Skeletal muscle satellite cell (primary cell): ENCODE measurements at regions not wholly inside any gene's neighbourhood (a gene's known extent, or its start where the extent isn't known, plus 50 kb on each side); places are given as distances from the start of the nearest gene placed in this dataset.
"Not testable (repeated sequence)": the region's sequence is repeated elsewhere in the genome, so short reads cannot be mapped to it uniquely, and the experiment has no call there.

Experiments used
- H3K27me3 ChIP-seq: 2 replicates; pipeline ENCODE4 v1.7.0; 2013; ENCODE audit warnings: low read length; ENCODE audit not compliant: control insufficient read depth, insufficient read depth
- H3K36me3 ChIP-seq: 2 replicates; pipeline ENCODE4 v1.7.0; 2013; ENCODE audit warnings: mild to moderate bottlenecking, control low read depth, low read length; ENCODE audit not compliant: insufficient read depth
- H3K4me1 ChIP-seq: 2 replicates; pipeline ENCODE4 v1.7.0; 2013; ENCODE audit warnings: low read length; ENCODE audit not compliant: control insufficient read depth, insufficient read depth
- H3K4me2 ChIP-seq: 2 replicates; pipeline ENCODE4 v1.7.0; 2013; ENCODE audit warnings: mild to moderate bottlenecking, low read length
- H3K4me3 ChIP-seq: 2 replicates; pipeline ENCODE4 v1.7.0; 2013; ENCODE audit warnings: low read length
- H3K9ac ChIP-seq: 2 replicates; pipeline ENCODE4 v1.7.0; 2013; ENCODE audit warnings: mild to moderate bottlenecking, low read depth, low read length, moderate library complexity
- H3K9me3 ChIP-seq: replicated peaks from 2 replicates; pipeline ENCODE4 v1.7.0; 2013; ENCODE audit warnings: mild to moderate bottlenecking, control low read depth, low read length

- H3K4me1 ChIP-seq: no peaks in the 10 kb centered on the region
- no peak overlapping the region for H3K4me2 ChIP-seq
- no peaks in the 10 kb centered on the region for H3K9me3 ChIP-seq
- no peaks in the 10 kb centered on the region for H3K36me3 ChIP-seq
- H3K4me3 ChIP-seq: no peak overlapping the region
- no peaks in the 10 kb centered on the region for H3K27me3 ChIP-seq
- H3K9ac ChIP-seq: no peak overlapping the region
Observed at GRCh38 chr2:35857498-35857897, 498.1 kb upstream of the CRIM1 start.

GRCh38 chr2:35831385-35831784 is 524.2 kb upstream of the CRIM1 start:
- Histone ChIP-seq H3K9ac (no peak overlapping the region), H3K4me1 (no peaks in the 10 kb centered on the region), H3K4me3 (no peak overlapping the region), H3K9me3 (no peaks in the 10 kb centered on the region), H3K4me2 (no peak overlapping the region), H3K27me3 (no peaks in the 10 kb centered on the region), H3K36me3 (no peaks in the 10 kb centered on the region)

- no peaks in the 10 kb centered on the region for H3K9me3 ChIP-seq
- H3K9ac ChIP-seq: no peak overlapping the region
- no peaks in the 10 kb centered on the region for H3K27me3 ChIP-seq
- H3K36me3 ChIP-seq: no peaks in the 10 kb centered on the region
- H3K4me1 ChIP-seq: no peaks in the 10 kb centered on the region
- no peak overlapping the region for H3K4me2 ChIP-seq
- no peak overlapping the region for H3K4me3 ChIP-seq
Observed at GRCh38 chr2:35830833-35831232, 524.7 kb upstream of the CRIM1 start.

- H3K9ac ChIP-seq: no peak overlapping the region
- H3K36me3 ChIP-seq: no peaks in the 10 kb centered on the region
- H3K27me3 ChIP-seq: no peaks in the 10 kb centered on the region
- no peaks in the 10 kb centered on the region for H3K4me1 ChIP-seq
- no peak overlapping the region for H3K4me2 ChIP-seq
- H3K9me3 ChIP-seq: no peaks in the 10 kb centered on the region
- H3K4me3 ChIP-seq: no peak overlapping the region
Observed at GRCh38 chr2:35827086-35827485, 528.5 kb upstream of the CRIM1 start.

- Histone ChIP-seq H3K9ac (no peak overlapping the region), H3K4me2 (no peak overlapping the region), H3K36me3 (no peaks in the 10 kb centered on the region), H3K4me1 (no peaks in the 10 kb centered on the region), H3K27me3 (no peaks in the 10 kb centered on the region), H3K9me3 (no peaks in the 10 kb centered on the region), H3K4me3 (no peak overlapping the region)
Observed at GRCh38 chr2:35822716-35823115, 532.9 kb upstream of the CRIM1 start.

GRCh38 chr2:35821675-35822074 is 533.9 kb upstream of the CRIM1 start:
- H3K4me3 ChIP-seq: no peak overlapping the region
- H3K27me3 ChIP-seq: no peaks in the 10 kb centered on the region
- H3K36me3 ChIP-seq: no peaks in the 10 kb centered on the region
- no peaks in the 10 kb centered on the region for H3K9me3 ChIP-seq
- no peak overlapping the region for H3K9ac ChIP-seq
- H3K4me1 ChIP-seq: no peaks in the 10 kb centered on the region
- no peak overlapping the region for H3K4me2 ChIP-seq

GRCh38 chr2:35820391-35820790 is 535.2 kb upstream of the CRIM1 start:
- H3K9me3 ChIP-seq: no peaks in the 10 kb centered on the region
- no peaks in the 10 kb centered on the region for H3K27me3 ChIP-seq
- no peaks in the 10 kb centered on the region for H3K4me1 ChIP-seq
- H3K9ac ChIP-seq: no peak overlapping the region
- no peak overlapping the region for H3K4me3 ChIP-seq
- no peak overlapping the region for H3K4me2 ChIP-seq
- H3K36me3 ChIP-seq: no peaks in the 10 kb centered on the region

- Histone ChIP-seq H3K4me2 (no peak overlapping the region), H3K9me3 (no peaks in the 10 kb centered on the region), H3K4me3 (no peak overlapping the region), H3K4me1 (no peaks in the 10 kb centered on the region), H3K36me3 (no peaks in the 10 kb centered on the region), H3K9ac (no peak overlapping the region), H3K27me3 (no peaks in the 10 kb centered on the region)
Observed at GRCh38 chr2:35819033-35819432, 536.5 kb upstream of the CRIM1 start.

GRCh38 chr2:35818359-35818758 is 537.2 kb upstream of the CRIM1 start:
- not testable (repeated sequence) for H3K4me3 ChIP-seq, H3K4me1 ChIP-seq, H3K4me2 ChIP-seq, H3K27me3 ChIP-seq, H3K9me3 ChIP-seq, H3K9ac ChIP-seq, H3K36me3 ChIP-seq

- not testable (repeated sequence) for H3K4me3 ChIP-seq, H3K4me1 ChIP-seq, H3K27me3 ChIP-seq, H3K9ac ChIP-seq, H3K9me3 ChIP-seq, H3K36me3 ChIP-seq, H3K4me2 ChIP-seq
Observed at GRCh38 chr2:35814597-35814996, 541.0 kb upstream of the CRIM1 start.

GRCh38 chr2:35803126-35803525 is 552.5 kb upstream of the CRIM1 start:
- H3K4me2 ChIP-seq: no peak overlapping the region
- H3K27me3 ChIP-seq: no peaks in the 10 kb centered on the region
- H3K9ac ChIP-seq: no peak overlapping the region
- no peaks in the 10 kb centered on the region for H3K4me1 ChIP-seq
- H3K9me3 ChIP-seq: no peaks in the 10 kb centered on the region
- no peaks in the 10 kb centered on the region for H3K36me3 ChIP-seq
- no peak overlapping the region for H3K4me3 ChIP-seq

GRCh38 chr2:35794796-35795450 is 560.7 kb upstream of the CRIM1 start:
- Histone ChIP-seq H3K36me3 (no peaks in the 10 kb centered on the region), H3K4me2 (no peak overlapping the region), H3K27me3 (no peaks in the 10 kb centered on the region), H3K4me3 (no peak overlapping the region), H3K9ac (no peak overlapping the region), H3K9me3 (no peaks in the 10 kb centered on the region), H3K4me1 (no peaks in the 10 kb centered on the region)
